Skin of body (tissue), 1 donor: ENCODE measurements at regions not wholly inside any gene's neighbourhood (a gene's known extent, or its start where the extent isn't known, plus 50 kb on each side); places are given as distances from the start of the nearest gene placed in this dataset.
A peak's percentile ranks its signal among the peaks of the same experiment; 100 is the strongest.
"Not testable (repeated sequence)": the region's sequence is repeated elsewhere in the genome, so short reads cannot be mapped to it uniquely, and the experiment has no call there.

Experiments
- DNase-seq: peaks from one replicate; lab custom pipeline; 2025; lab: John Stamatoyannopoulos, UW

GRCh38 chr11:57871231-57871630 is 109.6 kb downstream of the CTNND1 start:
- no peak for DNase-seq

- DNase-seq, result no peak
Observed at GRCh38 chr11:57873196-57873911, 111.8 kb downstream of the CTNND1 start.

GRCh38 chr11:57874981-57875380 is 113.4 kb downstream of the CTNND1 start:
- no peak for DNase-seq

GRCh38 chr11:57881647-57882046 is 120.0 kb downstream of the CTNND1 start:
- DNase-seq, result no peak

- no peak for DNase-seq
Observed at GRCh38 chr11:57883630-57884029, 122.0 kb downstream of the CTNND1 start.

- DNase-seq, result peak; percentile 16
Observed at GRCh38 chr11:57885298-57886050, 123.9 kb downstream of the CTNND1 start.

GRCh38 chr11:57888386-57888785 is 126.8 kb downstream of the CTNND1 start:
- no peak for DNase-seq

- no peak for DNase-seq
Observed at GRCh38 chr11:57890521-57890920, 128.9 kb downstream of the CTNND1 start.

- DNase-seq, result not testable (repeated sequence)
Observed at GRCh38 chr11:57893200-57893599, 130.5 kb upstream of the OR9Q1 start.

- DNase-seq, result no peak
Observed at GRCh38 chr11:57896361-57897145, 127.1 kb upstream of the OR9Q1 start.

GRCh38 chr11:57899378-57899777 is 124.3 kb upstream of the OR9Q1 start:
- no peak for DNase-seq

GRCh38 chr11:57900320-57900719 is 123.4 kb upstream of the OR9Q1 start:
- no peak for DNase-seq

GRCh38 chr11:57901278-57901677 is 122.4 kb upstream of the OR9Q1 start:
- no peak for DNase-seq

GRCh38 chr11:57901756-57902155 is 121.9 kb upstream of the OR9Q1 start:
- no peak for DNase-seq

- no peak for DNase-seq
Observed at GRCh38 chr11:57903011-57903410, 120.7 kb upstream of the OR9Q1 start.

GRCh38 chr11:57903441-57904123 is 120.1 kb upstream of the OR9Q1 start:
- DNase-seq, result no peak

GRCh38 chr11:57904376-57904775 is 119.3 kb upstream of the OR9Q1 start:
- DNase-seq, result no peak

GRCh38 chr11:57905439-57905838 is 118.2 kb upstream of the OR9Q1 start:
- no peak for DNase-seq

GRCh38 chr11:57908399-57908798 is 115.3 kb upstream of the OR9Q1 start:
- not testable (repeated sequence) for DNase-seq

GRCh38 chr11:57911522-57911921 is 112.2 kb upstream of the OR9Q1 start:
- not testable (repeated sequence) for DNase-seq
